ENCODE measurements at regions not wholly inside any gene's neighbourhood (a gene's known extent, or its start where the extent isn't known, plus 50 kb on each side); places are given as distances from the start of the nearest gene placed in this dataset.

DNA sequence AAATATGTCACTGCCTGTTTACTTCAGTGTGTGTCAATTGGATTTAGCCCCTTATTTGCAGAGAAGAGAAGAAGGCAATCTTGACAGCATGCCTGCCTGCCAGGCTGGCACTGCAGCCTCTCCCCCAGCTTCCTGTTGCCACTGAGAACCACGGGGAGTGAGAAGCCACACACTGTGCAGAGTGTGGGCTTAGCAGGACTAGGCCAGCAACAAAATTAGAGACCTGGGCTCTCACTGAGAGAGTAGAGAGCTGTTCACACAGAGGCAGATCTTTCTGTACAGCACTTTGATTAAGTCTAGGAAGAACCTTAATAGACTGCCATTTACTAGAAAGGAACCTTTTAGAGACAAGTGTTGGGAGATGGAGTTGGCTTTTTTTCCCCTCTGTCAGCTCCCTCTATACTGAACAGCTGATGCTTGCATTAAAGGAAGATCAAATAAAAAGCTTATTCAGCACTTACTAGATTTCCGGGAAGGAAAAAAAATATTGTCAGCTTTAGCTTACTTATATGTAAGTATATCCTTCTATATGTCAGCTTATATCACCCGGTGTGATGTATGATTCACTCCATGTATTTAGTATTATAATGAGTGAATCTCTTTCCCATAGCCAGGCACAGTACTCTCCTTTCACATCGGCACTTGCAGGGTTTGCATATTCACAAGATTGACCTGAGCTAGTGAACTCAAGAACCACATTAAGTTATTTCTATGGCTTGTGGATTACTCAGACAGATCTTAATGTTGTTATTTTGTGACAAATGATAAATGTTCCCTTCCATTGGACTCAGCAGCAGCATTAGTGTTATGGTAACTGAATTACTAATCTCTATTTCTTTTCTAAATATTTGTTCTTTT lies 851.0 kb upstream of the EPHA7 start:
- Histone ChIP-seq H3K9me3 (ENCODE audit: low read depth) (no peaks in the 10 kb centered on the region), H3K27me3 (no peaks in the 10 kb centered on the region), H3K36me3 (peaks cover 3% of the 10 kb centered on the region), H3K79me2 (ENCODE audit: low read depth) (no peaks in the 10 kb centered on the region), H3K4me3 (no peak overlapping the region), H3F3A (ENCODE audit: low read depth) (peaks cover 13% of the 10 kb centered on the region), H4K20me1 (ENCODE audit: low read depth) (no peaks in the 10 kb centered on the region), H3K9ac (no peak overlapping the region), H3K27ac (peak overlapping the region; percentile 8), H3K4me1 (peaks cover 39% of the 10 kb centered on the region), H2AFZ (replicated peaks) (peak overlapping the region; percentile 61), H3K4me2 (no peak overlapping the region)
- TF ChIP-seq, protein P1, sequence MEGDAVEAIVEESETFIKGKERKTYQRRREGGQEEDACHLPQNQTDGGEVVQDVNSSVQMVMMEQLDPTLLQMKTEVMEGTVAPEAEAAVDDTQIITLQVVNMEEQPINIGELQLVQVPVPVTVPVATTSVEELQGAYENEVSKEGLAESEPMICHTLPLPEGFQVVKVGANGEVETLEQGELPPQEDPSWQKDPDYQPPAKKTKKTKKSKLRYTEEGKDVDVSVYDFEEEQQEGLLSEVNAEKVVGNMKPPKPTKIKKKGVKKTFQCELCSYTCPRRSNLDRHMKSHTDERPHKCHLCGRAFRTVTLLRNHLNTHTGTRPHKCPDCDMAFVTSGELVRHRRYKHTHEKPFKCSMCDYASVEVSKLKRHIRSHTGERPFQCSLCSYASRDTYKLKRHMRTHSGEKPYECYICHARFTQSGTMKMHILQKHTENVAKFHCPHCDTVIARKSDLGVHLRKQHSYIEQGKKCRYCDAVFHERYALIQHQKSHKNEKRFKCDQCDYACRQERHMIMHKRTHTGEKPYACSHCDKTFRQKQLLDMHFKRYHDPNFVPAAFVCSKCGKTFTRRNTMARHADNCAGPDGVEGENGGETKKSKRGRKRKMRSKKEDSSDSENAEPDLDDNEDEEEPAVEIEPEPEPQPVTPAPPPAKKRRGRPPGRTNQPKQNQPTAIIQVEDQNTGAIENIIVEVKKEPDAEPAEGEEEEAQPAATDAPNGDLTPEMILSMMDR (IDR thresholded peaks at IDR 0.05) = no peak
- TF ChIP-seq EZH2 (IDR thresholded peaks at IDR 0.05) = no peak
- no peak for TF ChIP-seq EZH2phosphoT487 (IDR thresholded peaks at IDR 0.05)
- Mint-ChIP-seq H3K4me1 (peaks cover 29% of the 10 kb centered on the region), H3K27me3 (ENCODE audit: insufficient read depth, low read depth) (no peaks in the 10 kb centered on the region), H3K27ac (peak overlapping the region; percentile 64), H3K9me3 (peaks cover 10% of the 10 kb centered on the region), H3K36me3 (peaks cover 11% of the 10 kb centered on the region), H3K4me3 (no peak overlapping the region)
- DNase-seq (ENCODE audit: low spot score) = peak; percentile 49

DNA sequence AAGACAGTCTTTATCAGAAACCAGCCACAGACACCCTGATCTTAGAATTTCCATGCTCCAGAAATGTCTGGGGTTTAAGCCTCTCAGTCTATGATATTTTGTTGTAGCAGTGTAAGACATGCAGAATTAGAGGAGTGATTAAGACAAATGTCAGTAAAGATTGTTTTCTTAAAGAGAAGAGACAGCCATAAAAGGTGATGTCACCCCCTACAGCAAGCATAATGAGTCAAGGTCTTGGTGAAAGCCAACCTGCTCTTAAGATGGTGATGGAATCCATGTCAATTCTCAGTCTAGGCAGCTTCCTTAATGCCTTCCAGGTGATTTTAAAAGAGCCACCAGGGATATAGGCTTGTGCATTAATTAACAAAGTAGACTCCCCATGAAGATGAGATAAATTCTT lies 849.9 kb upstream of the EPHA7 start:
- peaks cover 3% of the 10 kb centered on the region for H3K36me3 ChIP-seq
- Mint-ChIP-seq H3K36me3 (peaks cover 10% of the 10 kb centered on the region), H3K4me1 (peaks cover 24% of the 10 kb centered on the region), H3K4me3 (no peak overlapping the region), H3K27ac (no peak overlapping the region), H3K27me3 (ENCODE audit: insufficient read depth, low read depth) (no peaks in the 10 kb centered on the region), H3K9me3 (peaks cover 18% of the 10 kb centered on the region)
- TF ChIP-seq EZH2 (IDR thresholded peaks at IDR 0.05) (no peak), EZH2phosphoT487 (IDR thresholded peaks at IDR 0.05) (no peak)
- TF ChIP-seq, protein P1 (IDR thresholded peaks at IDR 0.05) = no peak
- H3K4me3 ChIP-seq = no peak overlapping the region
- H3K4me1 ChIP-seq = peaks cover 28% of the 10 kb centered on the region
- H3K27ac ChIP-seq = no peak overlapping the region
- H3K9me3 ChIP-seq (ENCODE audit: low read depth) = no peaks in the 10 kb centered on the region
- no peaks in the 10 kb centered on the region for H3K79me2 ChIP-seq (ENCODE audit: low read depth)
- H2AFZ ChIP-seq (replicated peaks) = no peak overlapping the region
- H4K20me1 ChIP-seq (ENCODE audit: low read depth) = no peaks in the 10 kb centered on the region
- H3K27me3 ChIP-seq = no peaks in the 10 kb centered on the region
- no peak overlapping the region for H3K4me2 ChIP-seq
- no peak overlapping the region for H3K9ac ChIP-seq
- DNase-seq (ENCODE audit: low spot score) = no peak
- H3F3A ChIP-seq (ENCODE audit: low read depth) = peaks cover 6% of the 10 kb centered on the region

DNA sequence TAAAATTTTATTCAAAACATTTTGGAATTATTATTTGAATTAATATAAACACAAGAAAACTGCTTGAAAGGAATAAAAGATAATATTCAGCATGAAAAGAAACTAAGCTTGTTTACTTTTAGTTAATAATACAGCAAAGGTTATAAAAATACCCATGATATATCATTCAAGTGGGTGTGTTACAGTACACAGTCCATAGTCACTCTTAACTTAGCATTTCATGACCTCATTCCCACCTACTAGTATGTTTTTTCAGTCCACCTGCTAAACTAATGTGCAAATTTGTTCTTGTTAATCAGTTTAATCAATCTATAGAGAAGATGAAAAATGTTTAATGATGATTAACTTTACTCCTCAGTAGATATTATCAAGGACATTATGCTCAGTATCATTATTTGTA lies 841.4 kb upstream of the EPHA7 start:
- H2AFZ ChIP-seq (replicated peaks) = no peak overlapping the region
- peaks cover 2% of the 10 kb centered on the region for H3F3A ChIP-seq (ENCODE audit: low read depth)
- H3K4me2 ChIP-seq = no peak overlapping the region
- no peaks in the 10 kb centered on the region for H3K4me1 Mint-ChIP-seq
- no peaks in the 10 kb centered on the region for H4K20me1 ChIP-seq (ENCODE audit: low read depth)
- TF ChIP-seq EZH2 (IDR thresholded peaks at IDR 0.05) (no peak), EZH2phosphoT487 (IDR thresholded peaks at IDR 0.05) (no peak)
- TF ChIP-seq, protein P1 (IDR thresholded peaks at IDR 0.05) = no peak
- no peaks in the 10 kb centered on the region for H3K9me3 ChIP-seq (ENCODE audit: low read depth)
- H3K36me3 Mint-ChIP-seq = peaks cover 7% of the 10 kb centered on the region
- no peaks in the 10 kb centered on the region for H3K79me2 ChIP-seq (ENCODE audit: low read depth)
- no peak overlapping the region for H3K27ac Mint-ChIP-seq
- no peak overlapping the region for H3K4me3 Mint-ChIP-seq
- no peak for DNase-seq (ENCODE audit: low spot score)
- H3K9ac ChIP-seq = no peak overlapping the region
- no peaks in the 10 kb centered on the region for H3K27me3 ChIP-seq
- no peaks in the 10 kb centered on the region for H3K4me1 ChIP-seq
- H3K9me3 Mint-ChIP-seq = peaks cover 15% of the 10 kb centered on the region
- H3K27me3 Mint-ChIP-seq (ENCODE audit: insufficient read depth, low read depth) = no peaks in the 10 kb centered on the region
- no peak overlapping the region for H3K27ac ChIP-seq
- no peaks in the 10 kb centered on the region for H3K36me3 ChIP-seq
- H3K4me3 ChIP-seq = no peak overlapping the region

All from neural progenitor cell (in vitro differentiated cells).